Astrocyte (in vitro differentiated cells and primary cell): ENCODE measurements at regions not wholly inside any gene's neighbourhood (a gene's known extent, or its start where the extent isn't known, plus 50 kb on each side); places are given as distances from the start of the nearest gene placed in this dataset.

ENCODE experiments used
- DNase-seq: peaks from one replicate; pipeline ENCODE4 v3.0.0-alpha.2; 2010; ENCODE audit warnings: low read depth
- FAIRE-seq: peaks from 2 replicates; lab custom pipeline; 2011; peaks lifted over from hg19 to GRCh38; lab: Jason Lieb, UNC
- H2AFZ ChIP-seq: 2 replicates; pipeline ENCODE4 v1.6.0; 2012; ENCODE audit warnings: low read depth, low read length, inconsistent platforms
- H3K27ac ChIP-seq: 2 replicates; pipeline ENCODE4 v1.5.1; 2011; ENCODE audit warnings: low read depth, low read length, inconsistent platforms
- H3K27me3 ChIP-seq: 2 replicates; pipeline ENCODE4 v1.6.0; 2011; ENCODE audit warnings: low read length, inconsistent platforms; ENCODE audit not compliant: insufficient read depth
- H3K36me3 ChIP-seq: 2 replicates; pipeline ENCODE4 v1.5.1; 2011; ENCODE audit warnings: low read length, inconsistent platforms; ENCODE audit not compliant: insufficient read depth
- H3K4me1 ChIP-seq: 2 replicates; pipeline ENCODE4 v1.5.1; 2011; ENCODE audit warnings: low read length, inconsistent platforms; ENCODE audit not compliant: insufficient read depth
- H3K4me2 ChIP-seq: 2 replicates; pipeline ENCODE4 v1.6.0; 2012; ENCODE audit warnings: low read length, inconsistent platforms
- H3K4me3 ChIP-seq: 2 replicates; pipeline ENCODE4 v1.5.1; 2011; ENCODE audit warnings: low read depth, mild to moderate bottlenecking, low read length, inconsistent platforms; ENCODE audit not compliant: insufficient read depth
- H3K79me2 ChIP-seq: 2 replicates; pipeline ENCODE4 v1.6.0; 2012; ENCODE audit warnings: mild to moderate bottlenecking, low read length, inconsistent platforms; ENCODE audit not compliant: insufficient read depth
- H3K9ac ChIP-seq: 2 replicates; pipeline ENCODE4 v1.6.0; 2012; ENCODE audit warnings: mild to moderate bottlenecking, low read length, inconsistent platforms
- H3K9me3 ChIP-seq: 2 replicates; pipeline ENCODE4 v1.5.1; 2012; ENCODE audit warnings: low read depth, mild to moderate bottlenecking, low read length, inconsistent platforms; ENCODE audit not compliant: insufficient read depth
- H4K20me1 ChIP-seq: 2 replicates; pipeline ENCODE4 v1.6.0; 2012; ENCODE audit warnings: low read length, inconsistent platforms; ENCODE audit not compliant: insufficient read depth
- H3K27ac Mint-ChIP-seq: one replicate; pipeline ENCODE4 v1.8.0; 2021; ENCODE audit warnings: mild to moderate bottlenecking, mixed read lengths; ENCODE audit not compliant: unreplicated experiment
- H3K27me3 Mint-ChIP-seq: one replicate; pipeline ENCODE4 v1.8.0; 2021; ENCODE audit warnings: low read depth, mixed read lengths; ENCODE audit not compliant: unreplicated experiment
- H3K36me3 Mint-ChIP-seq: one replicate; pipeline ENCODE4 v1.8.0; 2021; ENCODE audit warnings: low read depth, mixed read lengths; ENCODE audit not compliant: unreplicated experiment
- H3K4me1 Mint-ChIP-seq: one replicate; pipeline ENCODE4 v1.8.0; 2021; ENCODE audit warnings: low read depth, mixed read lengths; ENCODE audit not compliant: unreplicated experiment
- H3K4me3 Mint-ChIP-seq: one replicate; pipeline ENCODE4 v1.8.0; 2021; ENCODE audit warnings: mild to moderate bottlenecking, moderate library complexity, mixed read lengths; ENCODE audit not compliant: unreplicated experiment
- H3K9me3 Mint-ChIP-seq: one replicate; pipeline ENCODE4 v1.8.0; 2021; ENCODE audit warnings: mild to moderate bottlenecking, mixed read lengths; ENCODE audit not compliant: unreplicated experiment
- CTCF ChIP-seq: IDR thresholded peaks from 2 replicates; pipeline ENCODE4 v1.5.1; 2011; ENCODE audit warnings: low read depth, mild to moderate bottlenecking, inconsistent platforms, low read length, moderate library complexity; ENCODE audit not compliant: insufficient read depth
- EZH2 ChIP-seq: IDR thresholded peaks from 2 replicates; pipeline ENCODE4 v1.6.1; 2012; ENCODE audit warnings: mild to moderate bottlenecking, low read length, inconsistent platforms; ENCODE audit not compliant: insufficient read depth

GRCh38 chr4:156186111-156186510, 232.4 kb upstream of the CTSO start:
- Histone ChIP-seq H3K27me3 (no peaks in the 10 kb centered on the region), H3K4me3 (no peak overlapping the region), H3K27ac (no peak overlapping the region), H2AFZ (no peak overlapping the region), H3K9ac (no peak overlapping the region), H3K79me2 (no peaks in the 10 kb centered on the region), H4K20me1 (no peaks in the 10 kb centered on the region), H3K36me3 (no peaks in the 10 kb centered on the region), H3K9me3 (no peaks in the 10 kb centered on the region), H3K4me2 (no peak overlapping the region), H3K4me1 (no peaks in the 10 kb centered on the region)
- Mint-ChIP-seq H3K27ac (no peak overlapping the region), H3K4me3 (no peak overlapping the region), H3K36me3 (no peaks in the 10 kb centered on the region), H3K4me1 (peaks cover 11% of the 10 kb centered on the region), H3K27me3 (no peaks in the 10 kb centered on the region), H3K9me3 (no peaks in the 10 kb centered on the region)
- no peak for TF ChIP-seq EZH2
- TF ChIP-seq CTCF: no peak
- FAIRE-seq (no peak), DNase-seq (no peak)

DNA sequence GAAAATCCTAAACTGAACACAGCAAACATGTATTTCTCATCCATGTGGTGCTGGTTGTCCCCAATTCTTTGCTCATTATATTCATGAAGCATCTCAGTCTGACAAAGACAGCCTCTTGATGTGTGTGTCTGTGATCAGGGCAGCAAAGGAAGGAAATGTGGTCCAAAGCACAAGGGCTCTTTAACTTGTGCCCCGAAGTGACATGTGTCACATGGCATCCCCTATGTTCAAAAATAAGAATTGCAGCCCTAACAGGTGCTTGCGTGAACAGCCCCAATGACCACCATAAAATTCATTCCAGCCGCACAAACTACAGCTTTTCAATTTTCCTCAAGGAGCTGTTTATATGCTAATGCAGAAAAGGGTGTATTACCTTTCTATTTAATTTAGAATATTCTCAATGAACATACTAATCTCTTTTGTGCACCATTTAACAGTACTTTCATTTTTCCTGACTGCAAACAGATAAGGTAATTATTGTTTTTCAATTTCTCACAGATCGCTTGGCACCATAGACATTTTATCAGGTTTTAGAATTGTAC, 231.9 kb upstream of the CTSO start:
- FAIRE-seq: no peak
- H3K27ac Mint-ChIP-seq: no peak overlapping the region
- H3K4me3 ChIP-seq: no peak overlapping the region
- H3K9me3 ChIP-seq: no peaks in the 10 kb centered on the region
- TF ChIP-seq EZH2 (no peak), CTCF (no peak)
- H3K27me3 Mint-ChIP-seq: no peaks in the 10 kb centered on the region
- no peaks in the 10 kb centered on the region for H3K27me3 ChIP-seq
- no peaks in the 10 kb centered on the region for H3K79me2 ChIP-seq
- H3K36me3 Mint-ChIP-seq: no peaks in the 10 kb centered on the region
- no peaks in the 10 kb centered on the region for H3K4me1 ChIP-seq
- no peak overlapping the region for H3K4me3 Mint-ChIP-seq
- no peak overlapping the region for H3K9ac ChIP-seq
- no peak overlapping the region for H3K4me2 ChIP-seq
- H4K20me1 ChIP-seq: no peaks in the 10 kb centered on the region
- H2AFZ ChIP-seq: no peak overlapping the region
- H3K27ac ChIP-seq: no peak overlapping the region
- no peak for DNase-seq
- no peaks in the 10 kb centered on the region for H3K36me3 ChIP-seq
- H3K9me3 Mint-ChIP-seq: no peaks in the 10 kb centered on the region
- H3K4me1 Mint-ChIP-seq: peaks cover 9% of the 10 kb centered on the region

DNA sequence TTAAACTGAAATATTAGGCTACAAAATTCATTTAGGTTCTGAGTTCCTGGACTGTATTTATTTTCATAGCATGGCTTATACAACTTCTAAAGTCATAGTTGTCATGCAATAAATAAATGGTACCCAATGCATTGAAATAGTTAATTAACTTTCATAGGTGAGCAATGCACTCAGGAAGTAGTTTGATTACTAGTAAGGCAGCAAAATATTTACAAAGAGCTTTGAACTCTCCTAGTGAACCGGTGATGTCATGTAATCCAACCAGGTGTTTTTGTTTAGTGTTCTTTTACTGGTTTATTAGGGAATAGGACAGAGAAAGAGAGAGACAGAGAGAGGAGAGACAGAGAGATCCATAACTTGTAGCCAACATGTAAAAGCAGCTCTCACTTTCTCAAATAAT, 228.6 kb upstream of the CTSO start:
- Histone ChIP-seq H2AFZ (no peak overlapping the region), H3K79me2 (no peaks in the 10 kb centered on the region), H3K4me1 (no peaks in the 10 kb centered on the region), H3K27ac (no peak overlapping the region), H4K20me1 (no peaks in the 10 kb centered on the region), H3K4me3 (no peak overlapping the region), H3K4me2 (no peak overlapping the region), H3K9me3 (no peaks in the 10 kb centered on the region), H3K9ac (no peak overlapping the region), H3K36me3 (no peaks in the 10 kb centered on the region), H3K27me3 (no peaks in the 10 kb centered on the region)
- H3K36me3 Mint-ChIP-seq: no peaks in the 10 kb centered on the region
- no peak overlapping the region for H3K4me3 Mint-ChIP-seq
- FAIRE-seq (no peak), DNase-seq (no peak)
- no peaks in the 10 kb centered on the region for H3K27me3 Mint-ChIP-seq
- no peaks in the 10 kb centered on the region for H3K9me3 Mint-ChIP-seq
- no peak overlapping the region for H3K27ac Mint-ChIP-seq
- TF ChIP-seq CTCF: no peak
- H3K4me1 Mint-ChIP-seq: peaks cover 6% of the 10 kb centered on the region
